ENCODE measurements at regions not wholly inside any gene's neighbourhood (a gene's known extent, or its start where the extent isn't known, plus 50 kb on each side); places are given as distances from the start of the nearest gene placed in this dataset.

GRCh38 chr11:114799476-114799875, 121.1 kb downstream of the NXPE2 start:
- no peak overlapping the region for H3K27ac ChIP-seq (ENCODE audit: low read depth in 2 of 2, low read length in 1 of 2)
- H3K4me3 ChIP-seq (ENCODE audit: low read depth in 2 of 2, low read length in 1 of 2) = no peak overlapping the region
- H3F3A ChIP-seq (replicated peaks; ENCODE audit: insufficient read depth) = no peaks in the 10 kb centered on the region
- H3K9me3 ChIP-seq = no peaks in the 10 kb centered on the region
- no peak overlapping the region for H3K9ac ChIP-seq
- no peaks in the 10 kb centered on the region for H4K20me1 ChIP-seq (ENCODE audit: insufficient read depth)
- POLR2A ChIA-PET = no interaction called here
- no peak overlapping the region for H2AFZ ChIP-seq (ENCODE audit: low read depth)
- no peak for DNase-seq
- no peaks in the 10 kb centered on the region for H3K27me3 ChIP-seq (ENCODE audit: insufficient read depth)
- H3K79me2 ChIP-seq (ENCODE audit: insufficient read depth) = no peaks in the 10 kb centered on the region
- H3K9me2 ChIP-seq = no peaks in the 10 kb centered on the region
- CTCF ChIA-PET = interaction anchor here (0.9 kb wide), 1 partner anchor 97 kb away, joined by 4 read pairs; no protein-coding TSS in a partner anchor
- H3K36me3 ChIP-seq (replicated peaks in 1 of 2; ENCODE audit: control insufficient read depth in 1 of 2, insufficient read depth in 2 of 2, low read length in 1 of 2) = no peaks in the 10 kb centered on the region
- no peak overlapping the region for H3K4me2 ChIP-seq
- WGBS (ENCODE audit: low lambda C conversion rate) = 31% methylated on average over 6 of the region's 6 CpGs
- H3K4me1 ChIP-seq (ENCODE audit: control insufficient read depth in 1 of 2, insufficient read depth in 2 of 2, low read depth in 1 of 2, low read length in 1 of 2) = peaks cover 0 to 2% of the 10 kb centered on the region in 2 experiments; a peak in 1 of 4 replicates
- no peak for TF ChIP-seq MXI1 (IDR thresholded peaks at IDR 0.05; ENCODE audit: low read depth, low read length)
- TF ChIP-seq TCF12 (IDR thresholded peaks at IDR 0.05) = no peak
- no peak for TF ChIP-seq PBX3 (IDR thresholded peaks at IDR 0.05)
- no peak for TF ChIP-seq SIN3A (IDR thresholded peaks at IDR 0.05; ENCODE audit: borderline replicate concordance, low read depth, low read length)
- no peak for TF ChIP-seq USF2 (IDR thresholded peaks at IDR 0.05; ENCODE audit: borderline replicate concordance, low read depth, low read length)
- no peak for TF ChIP-seq TAF1 (IDR thresholded peaks at IDR 0.05; ENCODE audit: borderline replicate concordance, low read depth, low read length)
- no peak for TF ChIP-seq ZBTB33 (IDR thresholded peaks at IDR 0.05; ENCODE audit: borderline replicate concordance, low read depth)
- TF ChIP-seq POLR2AphosphoS5 (IDR thresholded peaks at IDR 0.05; ENCODE audit: low read depth, low read length) = no peak
- TF ChIP-seq EP300 (IDR thresholded peaks at IDR 0.05; ENCODE audit: borderline replicate concordance in 1 of 2, low read depth in 1 of 2, low read length in 1 of 2) = no peak
- no peak for TF ChIP-seq EZH2phosphoT487 (IDR thresholded peaks at IDR 0.05; ENCODE audit: borderline replicate concordance, low read depth)
- no peak for TF ChIP-seq SMC3 (IDR thresholded peaks at IDR 0.05; ENCODE audit: low read depth, low read length)
- no peak for TF ChIP-seq RXRA (IDR thresholded peaks at IDR 0.05; ENCODE audit: borderline replicate concordance, low read depth)
- TF ChIP-seq NFIC (IDR thresholded peaks at IDR 0.05; ENCODE audit: borderline replicate concordance) = no peak
- TF ChIP-seq NRF1 (IDR thresholded peaks at IDR 0.05; ENCODE audit: low read depth, low read length) = no peak
- TF ChIP-seq GABPA (IDR thresholded peaks at IDR 0.05; ENCODE audit: low read depth) = no peak
- no peak for TF ChIP-seq RCOR1 (IDR thresholded peaks at IDR 0.05; ENCODE audit: low read length)
- no peak for TF ChIP-seq RFX5 (IDR thresholded peaks at IDR 0.05; ENCODE audit: low read length)
